CD4-positive, alpha-beta T cell (primary cell): ENCODE measurements at regions not wholly inside any gene's neighbourhood (a gene's known extent, or its start where the extent isn't known, plus 50 kb on each side); places are given as distances from the start of the nearest gene placed in this dataset.
"Not testable (repeated sequence)": the region's sequence is repeated elsewhere in the genome, so short reads cannot be mapped to it uniquely, and the experiment has no call there.

Source experiments
- ATAC-seq: fragments of 200-7000 bp; cut with Tn5 transposase; one replicate; pipeline ENCODE4 v1.10.0; 2022; ENCODE audit warnings: mild to moderate bottlenecking; ENCODE audit not compliant: poor library complexity
- CTCF ChIA-PET: fragments of 350-600 bp; sonication (Branson Sonifier 250); formaldehyde crosslinking; loops from one replicate; lab custom pipeline; 2021; ENCODE audit warnings: antibody characterized with exemption, inconsistent platforms; lab: Charles Lee
- POLR2A ChIA-PET: fragments of 350-600 bp; sonication (Branson Sonifier 250); formaldehyde crosslinking; loops from one replicate; lab custom pipeline; 2021; ENCODE audit warnings: antibody characterized with exemption, inconsistent platforms; lab: Charles Lee
- DNase-seq, 14 experiments: peaks; one replicate each; pipeline ENCODE4 v3.0.0-alpha.2; 2013 to 2020; ENCODE audit warnings: mixed read lengths in 2 of 14
- H3K27ac ChIP-seq, 2 donors: one replicate each; pipeline versions ENCODE4 v1.5.1 to v1.7.0; 2013; ENCODE audit warnings: low read length in 2 of 2, low read depth in 1 of 2, mild to moderate bottlenecking in 1 of 2
- H3K27me3 ChIP-seq, 2 experiments: 1 replicate in 1 of 2; 2 replicates in 1 of 2; pipeline versions ENCODE4 v1.6.1 to v1.7.0; 2013; ENCODE audit warnings: low read length in 2 of 2, control low read depth in 1 of 2, mild to moderate bottlenecking in 1 of 2, moderate library complexity in 1 of 2; ENCODE audit not compliant: insufficient read depth in 2 of 2, control insufficient read depth in 1 of 2
- H3K36me3 ChIP-seq: one replicate; pipeline ENCODE4 v1.6.1; 2013; ENCODE audit warnings: low read length, control low read depth; ENCODE audit not compliant: insufficient read depth
- H3K4me1 ChIP-seq: one replicate; pipeline ENCODE4 v1.6.1; 2013; ENCODE audit warnings: low read length, control low read depth; ENCODE audit not compliant: insufficient read depth
- H3K4me3 ChIP-seq: one replicate; pipeline ENCODE4 v1.5.1; 2013; ENCODE audit warnings: mild to moderate bottlenecking, low read length, moderate library complexity
- H3K9me3 ChIP-seq, 2 experiments: 1 replicate in 1 of 2; 2 replicates in 1 of 2; pipeline versions ENCODE4 v1.6.1 to v1.7.0; 2013; ENCODE audit warnings: low read length in 2 of 2, mild to moderate bottlenecking in 2 of 2, control low read depth in 1 of 2, moderate library complexity in 1 of 2; ENCODE audit not compliant: control insufficient read depth in 1 of 2, insufficient read depth in 1 of 2
- H3K27ac Mint-ChIP-seq: one replicate; pipeline ENCODE4 v1.8.0; 2020; ENCODE audit warnings: mixed read lengths
- H3K27me3 Mint-ChIP-seq: one replicate; pipeline ENCODE4 v1.8.0; 2021; ENCODE audit warnings: mixed read lengths
- H3K36me3 Mint-ChIP-seq: one replicate; pipeline ENCODE4 v1.8.0; 2021; ENCODE audit warnings: low read depth, mixed read lengths
- H3K4me1 Mint-ChIP-seq: one replicate; pipeline ENCODE4 v1.8.0; 2021; ENCODE audit warnings: low read depth, mixed read lengths
- H3K4me3 Mint-ChIP-seq: one replicate; pipeline ENCODE4 v1.8.0; 2020; ENCODE audit warnings: mild to moderate bottlenecking, mixed read lengths
- H3K9me3 Mint-ChIP-seq: one replicate; pipeline ENCODE4 v1.8.0; 2020; ENCODE audit warnings: mixed read lengths
- CTCF ChIP-seq: fragments of 200-600 bp; IDR thresholded peaks from one replicate; pipeline ENCODE4 v1.8.0; 2022; ENCODE audit warnings: antibody characterized with exemption, mild to moderate bottlenecking
- intact Hi-C, 2 experiments: fragments of 100-400 bp; cut with DNase I in 1 of 2; cut with micrococcal nuclease in 1 of 2; formaldehyde crosslinking; loops; one replicate each; pipeline versions ENCODE4 v1.15.1 to v1.9.0; 2023 to 2025; cut with DNase I, micrococcal nuclease

- no peaks in the 10 kb centered on the region for H3K4me1 ChIP-seq
- DNase-seq, result no peak
- H3K4me1 Mint-ChIP-seq, result no peaks in the 10 kb centered on the region
- H3K36me3 Mint-ChIP-seq, result no peaks in the 10 kb centered on the region
- no peak overlapping the region for H3K4me3 Mint-ChIP-seq
- intact Hi-C loops, result no loop called here
- H3K27ac Mint-ChIP-seq, result no peak overlapping the region
- H3K9me3 Mint-ChIP-seq, result no peaks in the 10 kb centered on the region
- no peaks in the 10 kb centered on the region for H3K27me3 Mint-ChIP-seq
- H3K27ac ChIP-seq, result no peak overlapping the region
- no peak overlapping the region for H3K4me3 ChIP-seq
- ATAC-seq, result no peak
- H3K36me3 ChIP-seq, result no peaks in the 10 kb centered on the region
- CTCF ChIA-PET, result no interaction called here
- no peaks in the 10 kb centered on the region for H3K27me3 ChIP-seq
- POLR2A ChIA-PET, result no interaction called here
- no peak for TF ChIP-seq CTCF
- no peaks in the 10 kb centered on the region for H3K9me3 ChIP-seq
These were observed 69.4 kb upstream of the GPCPD1 start for GRCh38 chr20:5680192-5680591.

DNA sequence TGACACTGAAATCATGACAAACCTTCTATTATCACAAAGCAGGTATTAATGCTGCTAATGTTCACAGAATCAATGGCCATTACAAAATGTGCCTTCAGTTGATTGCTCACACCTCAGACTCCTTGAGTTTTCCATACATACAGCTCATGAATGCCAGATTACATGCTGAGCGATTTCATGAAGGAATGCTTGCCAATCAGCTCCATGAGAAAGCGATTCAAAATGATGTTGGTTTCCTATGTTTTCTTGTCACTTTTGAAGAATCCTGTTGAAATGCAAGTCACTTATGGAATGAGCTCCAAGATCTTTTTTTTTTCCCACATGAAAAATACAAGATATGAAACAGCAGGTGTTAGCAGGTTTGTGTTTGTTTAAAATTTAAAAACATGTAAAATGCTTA, 68.0 kb upstream of the GPCPD1 start:
- intact Hi-C loops, result no loop called here
- no peaks in the 10 kb centered on the region for H3K36me3 Mint-ChIP-seq
- no peaks in the 10 kb centered on the region for H3K27me3 Mint-ChIP-seq
- H3K27ac Mint-ChIP-seq, result no peak overlapping the region
- Histone ChIP-seq H3K27me3 (no peaks in the 10 kb centered on the region), H3K27ac (no peak overlapping the region), H3K9me3 (no peaks in the 10 kb centered on the region), H3K4me3 (no peak overlapping the region), H3K4me1 (no peaks in the 10 kb centered on the region), H3K36me3 (no peaks in the 10 kb centered on the region)
- ChIA-PET CTCF (no interaction called here), POLR2A (no interaction called here)
- DNase-seq, result no peak
- H3K9me3 Mint-ChIP-seq, result no peaks in the 10 kb centered on the region
- H3K4me3 Mint-ChIP-seq, result no peak overlapping the region
- no peak for ATAC-seq
- TF ChIP-seq CTCF, result no peak
- peaks cover 5% of the 10 kb centered on the region for H3K4me1 Mint-ChIP-seq

DNA sequence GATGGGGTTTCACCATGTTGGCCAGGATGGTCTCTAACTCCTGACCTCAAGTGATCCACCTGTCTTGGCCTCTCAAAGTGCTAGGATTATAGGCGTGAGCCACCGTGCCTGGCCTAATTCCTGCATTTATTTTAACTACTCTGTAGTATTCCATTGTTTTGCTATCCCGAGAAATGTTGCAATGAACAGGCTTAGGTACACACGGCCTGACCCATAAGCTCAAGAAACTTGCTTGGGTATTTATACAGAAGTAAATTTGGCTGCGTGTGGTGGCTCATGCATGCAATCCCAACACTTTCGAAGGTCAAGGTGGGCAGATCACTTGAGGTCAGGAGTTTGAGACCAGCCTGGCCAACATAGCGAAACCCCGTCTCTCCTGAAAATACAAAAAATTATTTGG, 67.1 kb upstream of the GPCPD1 start:
- POLR2A ChIA-PET, DNase-seq, H3K27ac Mint-ChIP-seq, H3K4me3 Mint-ChIP-seq, H3K27me3 ChIP-seq, H3K9me3 Mint-ChIP-seq, H3K4me3 ChIP-seq, H3K4me1 Mint-ChIP-seq, H3K36me3 Mint-ChIP-seq, H3K27me3 Mint-ChIP-seq, H3K4me1 ChIP-seq, H3K27ac ChIP-seq, H3K36me3 ChIP-seq, H3K9me3 ChIP-seq, intact Hi-C loops, ATAC-seq: not testable (repeated sequence)
- CTCF ChIA-PET, result interaction anchor here (0.6 kb wide), 1 partner anchor 48 kb away, joined by 4 read pairs; no protein-coding TSS in a partner anchor

- H3K36me3 ChIP-seq, result no peaks in the 10 kb centered on the region
- CTCF ChIA-PET, result no interaction called here
- no peaks in the 10 kb centered on the region for H3K9me3 Mint-ChIP-seq
- no peaks in the 10 kb centered on the region for H3K27me3 Mint-ChIP-seq
- H3K4me1 Mint-ChIP-seq, result peaks cover 5% of the 10 kb centered on the region
- TF ChIP-seq CTCF, result no peak
- H3K4me3 ChIP-seq, result no peak overlapping the region
- no peaks in the 10 kb centered on the region for H3K9me3 ChIP-seq
- H3K36me3 Mint-ChIP-seq, result no peaks in the 10 kb centered on the region
- H3K27ac ChIP-seq, result no peak overlapping the region
- DNase-seq (no peak), ATAC-seq (no peak)
- H3K4me3 Mint-ChIP-seq, result no peak overlapping the region
- H3K4me1 ChIP-seq, result no peaks in the 10 kb centered on the region
- POLR2A ChIA-PET, result no interaction called here
- H3K27me3 ChIP-seq, result no peaks in the 10 kb centered on the region
- H3K27ac Mint-ChIP-seq, result no peak overlapping the region
- intact Hi-C loops, result no loop called here
These were observed 66.6 kb upstream of the GPCPD1 start for GRCh38 chr20:5677389-5677788.
